GM21528 (cell line): ENCODE measurements at regions not wholly inside any gene's neighbourhood (a gene's known extent, or its start where the extent isn't known, plus 50 kb on each side); places are given as distances from the start of the nearest gene placed in this dataset.

ENCODE experiments used
- ATAC-seq: cut with Tn5 transposase; IDR thresholded peaks from one replicate; pipeline ENCODE4 v1.9.1; 2021; ENCODE audit warnings: mild to moderate bottlenecking, moderate library complexity; ENCODE audit not compliant: unreplicated experiment, low FRiP score

DNA sequence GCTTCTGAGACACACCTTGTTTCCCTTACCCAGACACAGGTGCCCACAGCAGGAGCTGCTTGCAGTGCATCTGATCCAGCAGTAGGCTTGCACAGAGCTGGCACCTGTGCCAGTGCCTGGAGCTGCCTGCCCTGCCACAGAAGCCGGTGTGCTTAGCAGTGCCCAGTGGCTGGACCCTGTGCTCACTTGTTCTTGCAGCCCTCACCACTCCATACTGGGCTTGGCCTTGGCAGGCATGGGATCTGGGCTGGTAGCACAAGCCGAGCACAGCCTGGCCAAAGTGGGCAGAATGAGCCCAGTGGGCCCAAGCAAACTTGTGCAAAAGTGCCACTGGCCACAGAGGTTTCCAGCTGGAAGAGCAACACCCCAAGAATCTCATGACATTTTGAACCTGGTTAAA is 1950.4 kb downstream of the SUCLG1 start:
- ATAC-seq: no peak

DNA sequence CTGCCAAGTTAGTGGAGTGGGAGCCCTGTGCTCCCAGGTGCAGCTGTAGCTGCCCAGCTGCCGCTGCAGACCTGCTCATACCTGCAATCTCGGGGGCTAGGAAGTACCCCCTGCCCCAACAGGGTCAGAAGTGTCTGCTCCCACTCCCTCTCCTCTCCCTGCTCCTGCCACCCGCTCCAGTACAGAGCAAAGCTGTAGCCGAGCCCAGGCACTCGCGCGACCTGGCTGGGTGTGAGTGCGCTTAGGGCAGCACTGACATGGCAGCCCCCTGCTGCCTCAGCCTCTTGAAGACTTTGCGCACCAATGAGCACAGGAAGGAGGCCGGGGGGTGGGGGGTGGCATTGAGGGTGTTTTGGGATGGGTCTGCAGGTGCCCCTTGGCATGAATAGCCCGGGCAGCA is 1951.4 kb downstream of the SUCLG1 start:
- ATAC-seq: no peak

GRCh38 chr2:82501217-82501616 is 1957.9 kb downstream of the SUCLG1 start:
- no peak for ATAC-seq

- ATAC-seq: no peak
Measured at GRCh38 chr2:82498777-82499443, 1960.2 kb downstream of the SUCLG1 start.

GRCh38 chr2:82494739-82495138 is 1964.3 kb downstream of the SUCLG1 start:
- no peak for ATAC-seq

DNA sequence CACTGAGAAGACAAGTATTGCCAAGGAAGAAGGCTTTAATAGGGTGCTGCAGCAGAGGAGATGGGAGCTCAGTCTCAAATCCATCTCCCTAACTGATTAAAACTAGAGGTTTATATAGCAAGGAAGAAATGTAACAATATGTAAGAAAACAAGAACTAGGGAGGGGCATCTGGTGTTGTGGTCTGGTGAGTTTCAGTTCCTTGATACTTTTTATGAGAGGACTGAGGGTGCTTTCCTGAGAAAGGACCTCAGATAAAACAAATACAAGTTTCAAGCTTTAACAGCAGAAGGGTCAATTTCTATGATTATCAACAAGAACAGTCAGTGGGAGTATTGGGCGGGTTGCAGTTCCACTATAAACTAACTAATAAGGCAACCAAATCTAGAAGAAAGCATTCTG is 1967.5 kb downstream of the SUCLG1 start:
- ATAC-seq: no peak

GRCh38 chr2:82487354-82487753 is 1971.7 kb downstream of the SUCLG1 start:
- ATAC-seq: no peak

DNA sequence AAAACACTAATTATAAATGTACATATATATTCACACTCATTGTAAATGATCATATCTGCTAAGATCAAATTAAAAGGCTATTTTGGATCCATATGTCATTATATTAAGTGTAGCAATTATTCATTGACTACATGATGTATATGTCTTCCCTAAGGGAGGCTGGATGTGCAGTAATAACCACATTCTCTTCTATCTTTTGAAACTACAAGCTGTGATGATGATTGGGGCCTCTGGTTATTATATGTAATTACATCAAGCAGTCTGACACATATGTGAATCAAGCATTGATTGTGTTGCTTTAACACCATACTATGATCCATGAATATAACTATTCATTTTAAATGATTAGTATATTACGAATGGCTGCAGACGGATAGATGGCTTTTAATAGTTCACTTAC is 1973.4 kb downstream of the SUCLG1 start:
- no peak for ATAC-seq

GRCh38 chr2:82481207-82481606 is 1977.9 kb downstream of the SUCLG1 start:
- no peak for ATAC-seq

GRCh38 chr2:82478641-82479040 is 1980.4 kb downstream of the SUCLG1 start:
- ATAC-seq: no peak

DNA sequence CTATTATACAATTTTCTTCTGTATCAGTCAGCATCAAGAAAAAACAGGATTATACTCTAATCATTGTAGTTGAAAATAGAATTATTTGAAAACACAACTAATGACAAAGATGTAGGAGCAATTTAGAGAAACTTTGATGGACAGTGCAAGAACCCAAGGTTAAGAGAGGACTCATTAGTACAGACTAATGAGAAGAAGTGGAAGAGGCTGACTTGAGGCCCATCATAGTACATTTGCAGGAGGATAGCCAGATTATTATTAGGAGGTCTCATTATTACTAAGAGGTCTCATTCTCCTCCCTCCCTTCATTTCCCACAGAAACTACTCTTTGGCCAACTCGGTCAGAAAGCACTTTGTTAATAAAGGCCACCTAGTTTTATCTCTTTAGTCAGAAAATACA is 1983.0 kb downstream of the SUCLG1 start:
- no peak for ATAC-seq

DNA sequence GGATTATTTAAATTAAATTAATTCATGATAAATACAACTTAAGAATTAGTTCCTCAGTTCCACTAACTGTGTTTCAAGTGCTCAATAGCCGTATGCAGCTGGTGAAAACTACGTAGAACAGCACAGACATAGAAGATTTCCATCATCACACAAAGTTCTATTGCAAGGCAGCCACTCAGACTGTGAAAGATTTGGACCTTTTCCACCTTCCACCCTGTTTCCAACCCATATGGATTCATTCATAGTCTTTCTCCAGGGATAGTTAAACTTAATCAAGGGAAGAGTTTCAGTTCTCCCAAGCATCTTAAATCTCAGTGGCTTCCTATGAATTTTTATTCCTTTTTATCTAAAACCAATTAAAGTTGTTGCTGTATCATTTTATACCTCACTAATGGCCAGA is 2030.8 kb downstream of the SUCLG1 start:
- no peak for ATAC-seq

DNA sequence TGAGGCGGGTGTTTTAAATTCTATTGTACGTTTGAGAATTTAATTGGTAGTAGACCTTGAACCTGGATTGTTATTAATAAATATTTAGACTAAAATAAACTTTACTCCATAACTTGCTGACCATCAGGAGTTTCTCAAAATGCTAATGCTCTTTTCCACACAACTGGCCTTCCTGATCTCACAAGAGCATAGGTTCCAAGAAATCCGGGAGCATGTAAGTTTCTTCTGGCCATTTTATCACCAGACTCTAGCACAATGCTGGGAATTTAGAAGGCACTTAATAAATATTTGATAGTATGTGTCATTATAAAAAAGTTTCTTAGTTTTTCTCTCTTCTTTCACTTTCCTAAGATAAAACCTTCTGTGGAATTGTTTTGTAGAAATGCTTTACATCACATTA is 2047.1 kb downstream of the SUCLG1 start:
- no peak for ATAC-seq

DNA sequence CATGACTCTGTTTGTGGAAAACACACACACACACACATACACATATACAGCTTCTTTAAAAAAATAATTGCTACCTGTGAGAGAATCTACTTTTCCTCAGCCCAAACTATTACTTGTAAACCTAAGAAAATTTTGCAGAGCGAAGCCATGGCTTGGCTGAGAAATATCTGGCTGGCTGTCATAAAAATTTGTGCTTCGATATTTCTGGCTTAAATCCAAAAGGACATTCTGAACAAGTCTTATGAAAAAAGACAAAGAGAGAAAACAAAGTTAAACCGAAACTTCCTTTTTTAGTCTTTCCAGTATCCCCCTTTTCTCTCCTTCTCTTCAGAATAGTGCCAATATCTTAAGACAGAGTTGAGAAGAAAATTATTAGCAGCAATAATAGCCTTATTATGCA is 2048.0 kb downstream of the SUCLG1 start:
- ATAC-seq: no peak

DNA sequence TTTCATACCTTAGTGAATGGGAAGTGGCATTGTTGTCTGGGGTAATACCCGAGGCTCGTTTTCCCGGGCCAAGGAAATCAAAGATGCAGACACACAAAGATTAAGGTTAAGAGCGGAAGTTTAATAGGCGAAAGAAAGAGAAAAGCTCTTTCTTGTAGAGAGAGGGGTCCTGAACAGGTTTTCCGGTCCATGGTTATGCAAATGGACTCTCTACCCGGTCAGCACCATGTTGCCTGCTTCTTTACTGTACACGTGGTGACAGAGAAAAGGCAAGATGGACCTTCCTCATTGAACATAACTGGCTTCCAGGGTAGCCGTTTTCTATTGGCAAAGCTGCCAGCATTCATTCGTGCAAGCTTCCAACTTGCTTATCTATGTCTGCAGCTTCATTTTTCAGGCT is 2063.5 kb downstream of the SUCLG1 start:
- ATAC-seq: no peak

GRCh38 chr2:82391386-82391785 is 2067.7 kb downstream of the SUCLG1 start:
- no peak for ATAC-seq

GRCh38 chr2:82355622-82356021 is 2051.1 kb upstream of the LRRTM1 start:
- no peak for ATAC-seq

GRCh38 chr2:82345910-82346309 is 2041.4 kb upstream of the LRRTM1 start:
- no peak for ATAC-seq

DNA sequence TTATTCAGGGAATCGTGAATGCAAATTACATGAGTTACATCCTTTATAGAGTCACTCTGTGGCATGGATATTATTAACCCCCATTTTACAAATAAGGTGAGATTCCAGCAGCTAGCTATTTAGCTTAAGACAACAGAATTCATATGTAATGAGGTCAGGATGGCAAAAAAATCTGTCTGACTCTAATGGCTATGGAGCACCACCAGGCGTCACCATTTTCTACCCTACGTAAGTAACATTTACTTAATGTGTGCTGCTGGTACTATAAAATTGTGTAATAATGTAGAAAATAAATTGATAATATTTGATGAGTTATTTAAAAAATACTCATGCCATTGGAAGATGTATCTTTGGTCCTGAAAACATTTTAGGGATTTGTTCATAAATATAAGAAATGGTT is 2040.1 kb upstream of the LRRTM1 start:
- ATAC-seq: no peak

DNA sequence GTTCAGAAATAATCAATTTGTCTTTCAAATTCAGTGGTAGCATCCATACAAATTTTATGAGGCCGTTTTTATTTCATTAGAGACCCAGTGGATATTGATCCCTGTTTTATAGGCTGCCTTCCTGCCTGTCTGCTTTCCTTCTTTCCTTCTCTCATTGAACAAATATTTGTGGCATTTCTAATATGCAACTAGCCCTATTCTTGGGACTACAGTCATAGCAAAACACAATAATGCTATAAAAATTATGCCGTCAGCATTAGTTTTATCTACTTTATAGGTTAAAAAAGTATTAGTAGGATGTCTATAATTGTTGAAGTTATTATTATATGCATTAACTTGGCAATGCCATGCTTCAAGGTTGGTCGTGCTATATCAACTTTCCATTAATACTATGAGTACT is 2037.8 kb upstream of the LRRTM1 start:
- no peak for ATAC-seq

GRCh38 chr2:82340578-82341053 is 2036.1 kb upstream of the LRRTM1 start:
- no peak for ATAC-seq

DNA sequence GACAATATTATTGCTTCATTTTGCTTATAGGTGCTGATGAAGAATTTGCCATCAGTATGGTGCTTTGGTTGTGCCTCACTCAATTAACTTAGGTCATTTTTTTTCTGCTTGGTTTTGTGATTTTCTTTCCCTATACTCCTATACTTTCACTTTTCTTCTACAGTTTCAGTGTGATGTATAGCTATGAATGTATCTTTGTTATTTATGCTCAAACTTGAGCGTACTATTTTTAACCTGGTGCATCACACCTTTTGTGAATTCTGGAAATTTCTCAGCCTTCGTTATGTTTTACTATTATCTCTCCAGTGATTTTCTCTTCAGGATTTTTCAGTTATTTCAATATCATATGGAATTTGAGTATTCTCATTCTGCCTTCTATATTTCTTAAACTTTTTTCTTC is 2035.3 kb upstream of the LRRTM1 start:
- ATAC-seq: no peak

GRCh38 chr2:82333697-82334096 is 2029.1 kb upstream of the LRRTM1 start:
- ATAC-seq: no peak
